ENCODE measurements at regions not wholly inside any gene's neighbourhood (a gene's known extent, or its start where the extent isn't known, plus 50 kb on each side); places are given as distances from the start of the nearest gene placed in this dataset.

DNA sequence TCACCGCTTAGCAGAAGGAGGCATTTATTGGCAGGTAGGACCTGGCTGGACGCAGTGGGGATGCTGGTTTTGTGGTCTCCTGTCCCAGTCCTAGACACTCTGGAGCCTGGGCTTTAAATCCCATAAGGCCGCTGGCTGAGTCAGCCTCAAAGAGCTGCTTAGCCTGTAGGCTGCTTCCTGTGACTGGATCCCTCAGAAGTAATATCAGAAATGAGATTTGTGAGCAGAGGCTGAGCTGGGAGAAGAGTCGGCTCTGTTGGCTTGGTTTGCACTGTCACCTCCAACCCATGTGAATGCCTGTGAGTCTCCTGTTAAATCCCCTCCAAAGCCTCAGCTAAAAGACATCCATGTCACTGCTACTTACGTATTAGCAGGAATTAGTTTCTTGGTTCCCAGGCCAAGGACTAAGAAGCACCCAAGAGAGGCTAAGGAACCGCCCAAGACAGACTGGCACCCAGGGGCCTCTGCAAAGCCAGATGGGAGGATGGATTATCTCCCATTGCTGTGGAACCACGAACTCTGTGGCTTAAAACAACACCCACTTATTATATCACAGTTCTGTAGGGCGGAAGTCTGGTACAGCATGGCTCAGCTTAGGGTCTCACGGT, 289.4 kb downstream of the CDC5L start:
- intact Hi-C loops (cut with DNase I; ENCODE audit: low total_unique reads) = no loop called here
- H3K36me3 ChIP-seq = no peaks in the 10 kb centered on the region
- no peak overlapping the region for H3K27ac ChIP-seq
- H3K27me3 ChIP-seq (replicated peaks in 1 of 7) = peaks cover 0 to 22% (median 0%) of the 10 kb centered on the region in 7 donors
- TF ChIP-seq POLR2A (IDR thresholded peaks at IDR 0.05) (no peak), POLR2AphosphoS5 (IDR thresholded peaks at IDR 0.05) (no peak)
- TF ChIP-seq, protein P1, sequence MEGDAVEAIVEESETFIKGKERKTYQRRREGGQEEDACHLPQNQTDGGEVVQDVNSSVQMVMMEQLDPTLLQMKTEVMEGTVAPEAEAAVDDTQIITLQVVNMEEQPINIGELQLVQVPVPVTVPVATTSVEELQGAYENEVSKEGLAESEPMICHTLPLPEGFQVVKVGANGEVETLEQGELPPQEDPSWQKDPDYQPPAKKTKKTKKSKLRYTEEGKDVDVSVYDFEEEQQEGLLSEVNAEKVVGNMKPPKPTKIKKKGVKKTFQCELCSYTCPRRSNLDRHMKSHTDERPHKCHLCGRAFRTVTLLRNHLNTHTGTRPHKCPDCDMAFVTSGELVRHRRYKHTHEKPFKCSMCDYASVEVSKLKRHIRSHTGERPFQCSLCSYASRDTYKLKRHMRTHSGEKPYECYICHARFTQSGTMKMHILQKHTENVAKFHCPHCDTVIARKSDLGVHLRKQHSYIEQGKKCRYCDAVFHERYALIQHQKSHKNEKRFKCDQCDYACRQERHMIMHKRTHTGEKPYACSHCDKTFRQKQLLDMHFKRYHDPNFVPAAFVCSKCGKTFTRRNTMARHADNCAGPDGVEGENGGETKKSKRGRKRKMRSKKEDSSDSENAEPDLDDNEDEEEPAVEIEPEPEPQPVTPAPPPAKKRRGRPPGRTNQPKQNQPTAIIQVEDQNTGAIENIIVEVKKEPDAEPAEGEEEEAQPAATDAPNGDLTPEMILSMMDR (IDR thresholded peaks at IDR 0.05 in 8 of 11, conservative IDR thresholded peaks at IDR 0.05 in 3 of 11) = no peak
- no peaks in the 10 kb centered on the region for H3K4me1 ChIP-seq
- WGBS, 5 donors = 87 to 95% (median 91%) methylated on average over 8 to 9 of the region's 9 CpGs
- H3K9me3 ChIP-seq = no peaks in the 10 kb centered on the region
- no peak overlapping the region for H3K4me3 ChIP-seq
- no peak for DNase-seq

DNA sequence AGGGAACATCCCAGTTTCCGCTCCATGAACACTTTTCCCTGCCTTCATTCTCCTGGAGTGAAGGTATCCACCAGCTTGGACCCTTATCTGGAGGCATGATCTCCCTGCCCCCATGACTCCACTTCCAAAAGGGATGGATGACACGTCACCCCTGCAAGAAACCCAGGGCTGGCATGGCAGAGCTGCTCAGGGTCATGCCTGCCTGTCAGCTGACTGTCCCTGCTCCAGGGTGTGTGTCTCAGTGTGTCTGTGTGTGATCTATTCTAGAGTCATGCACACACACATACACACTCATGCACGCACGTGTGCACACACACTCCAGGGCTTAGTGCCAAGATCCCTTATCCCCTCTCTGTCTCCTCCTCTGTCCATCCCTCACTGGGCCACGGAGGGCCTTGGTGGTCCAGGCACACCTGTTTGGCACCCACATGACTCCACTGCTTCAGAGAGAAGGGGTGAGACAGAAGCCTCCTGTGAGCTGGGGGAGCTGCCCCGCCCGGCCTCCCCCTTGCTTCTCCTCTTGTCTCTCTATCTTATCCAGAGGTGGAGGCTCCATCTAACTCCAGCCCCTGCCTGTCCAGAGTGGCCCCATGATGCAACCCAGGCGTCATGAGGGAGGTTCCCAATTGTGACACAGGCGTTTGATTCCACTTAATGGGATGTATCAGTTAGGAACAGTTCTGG, 290.9 kb downstream of the CDC5L start:
- Histone ChIP-seq H3K27ac (no peak overlapping the region), H3K4me1 (no peaks in the 10 kb centered on the region), H3K27me3 (replicated peaks in 1 of 7) (peaks cover 0 to 11% (median 0%) of the 10 kb centered on the region in 7 donors), H3K36me3 (no peaks in the 10 kb centered on the region), H3K4me3 (no peak overlapping the region), H3K9me3 (no peaks in the 10 kb centered on the region)
- 75 to 91% (median 87%) methylated on average over 9 of the region's 9 CpGs for WGBS, 5 donors
- TF ChIP-seq POLR2A (IDR thresholded peaks at IDR 0.05) = no peak
- TF ChIP-seq POLR2AphosphoS5 (IDR thresholded peaks at IDR 0.05) = no peak
- TF ChIP-seq, protein P1 (IDR thresholded peaks at IDR 0.05 in 8 of 11, conservative IDR thresholded peaks at IDR 0.05 in 3 of 11) = no peak
- no peak for DNase-seq
- intact Hi-C loops (cut with DNase I; ENCODE audit: low total_unique reads) = no loop called here

DNA sequence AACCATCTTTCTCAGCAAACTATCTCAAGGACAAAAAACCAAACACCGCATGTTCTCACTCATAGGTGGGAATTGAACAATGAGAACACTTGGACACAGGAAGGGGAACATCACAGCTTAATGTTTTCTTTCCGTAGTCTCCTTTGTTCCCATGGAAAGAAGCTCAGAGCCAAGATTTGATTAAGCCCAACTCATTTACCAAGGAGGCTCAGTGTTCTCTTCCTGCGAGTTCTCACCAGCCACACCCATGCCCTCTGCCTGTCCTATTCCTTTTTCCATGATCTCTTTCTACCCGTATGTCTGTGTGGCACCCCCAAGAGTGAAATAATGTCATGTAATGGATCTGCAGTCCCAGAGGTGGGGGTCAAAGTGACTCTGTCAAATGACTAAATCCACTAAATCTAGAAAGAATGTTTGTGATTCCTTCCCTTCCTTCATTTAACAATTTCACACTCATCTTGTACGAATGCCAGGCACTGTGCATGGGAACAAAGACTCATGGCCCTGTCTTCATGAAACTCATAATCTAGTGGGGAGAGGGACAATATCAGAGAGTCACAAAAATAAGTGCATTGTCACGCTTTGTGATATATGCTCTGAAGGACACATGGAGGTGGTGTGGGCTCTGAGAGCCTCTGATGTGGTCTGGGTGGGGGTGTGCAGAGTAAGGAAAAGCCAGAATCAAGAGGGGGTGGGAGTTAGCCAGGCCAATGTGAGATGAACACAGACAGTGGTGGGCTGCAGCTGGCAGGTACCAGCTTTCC, 292.1 kb downstream of the CDC5L start:
- Histone ChIP-seq H3K9me3 (no peaks in the 10 kb centered on the region), H3K4me1 (no peaks in the 10 kb centered on the region), H3K36me3 (no peaks in the 10 kb centered on the region), H3K4me3 (no peak overlapping the region), H3K27ac (no peak overlapping the region), H3K27me3 (replicated peaks in 1 of 7) (no peaks in the 10 kb centered on the region)
- intact Hi-C loops (cut with DNase I; ENCODE audit: low total_unique reads) = no loop called here
- TF ChIP-seq, protein P1 (IDR thresholded peaks at IDR 0.05 in 8 of 11, conservative IDR thresholded peaks at IDR 0.05 in 3 of 11) = no peak
- TF ChIP-seq POLR2A (IDR thresholded peaks at IDR 0.05) (no peak), POLR2AphosphoS5 (IDR thresholded peaks at IDR 0.05) (no peak)
- DNase-seq = no peak
- 72 to 87% (median 76%) methylated on average over 6 of the region's 6 CpGs for WGBS, 5 donors

DNA sequence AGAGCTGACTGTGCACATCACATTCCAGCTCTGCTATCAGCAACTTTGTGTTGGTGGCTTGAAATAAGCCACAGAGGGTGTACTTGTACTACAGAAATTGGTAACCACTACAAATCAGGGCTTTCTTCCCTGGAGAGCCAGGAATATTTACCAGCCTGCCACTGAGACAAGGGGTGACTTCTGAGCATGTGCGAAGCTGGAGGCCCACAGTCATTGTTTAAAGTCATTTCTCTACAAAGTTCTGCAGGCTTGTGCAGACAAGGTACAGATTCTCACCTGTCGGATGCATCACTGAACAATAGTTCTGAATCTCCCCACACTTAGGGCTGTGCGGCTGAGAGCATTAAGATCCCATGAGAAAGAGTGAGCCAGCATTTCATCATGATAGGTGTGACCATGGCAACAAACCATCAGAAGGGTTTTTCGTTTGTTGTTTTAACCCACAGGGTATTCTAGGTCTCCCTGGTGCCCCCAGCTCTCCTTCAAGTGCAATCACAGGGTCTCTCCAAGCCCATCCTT, 292.8 kb downstream of the CDC5L start:
- no peak for DNase-seq
- no peaks in the 10 kb centered on the region for H3K4me1 ChIP-seq
- no peaks in the 10 kb centered on the region for H3K36me3 ChIP-seq
- no peak overlapping the region for H3K27ac ChIP-seq
- H3K4me3 ChIP-seq = no peak overlapping the region
- TF ChIP-seq, protein P1 (IDR thresholded peaks at IDR 0.05 in 8 of 11, conservative IDR thresholded peaks at IDR 0.05 in 3 of 11) = no peak
- TF ChIP-seq POLR2A (IDR thresholded peaks at IDR 0.05) (no peak), POLR2AphosphoS5 (IDR thresholded peaks at IDR 0.05) (no peak)
- H3K9me3 ChIP-seq = no peaks in the 10 kb centered on the region
- 79 to 93% (median 87%) methylated on average over 4 of the region's 4 CpGs for WGBS, 5 donors
- intact Hi-C loops (cut with DNase I; ENCODE audit: low total_unique reads) = no loop called here
- no peaks in the 10 kb centered on the region for H3K27me3 ChIP-seq (replicated peaks in 1 of 7)
